Testis (tissue), 2 donors: ENCODE measurements at regions not wholly inside any gene's neighbourhood (a gene's known extent, or its start where the extent isn't known, plus 50 kb on each side); places are given as distances from the start of the nearest gene placed in this dataset.

Experiments
- POLR2A ChIP-seq: fragments of 450-650 bp; IDR thresholded peaks from one replicate; pipeline ENCODE4 v1.6.1; 2017; ENCODE audit warnings: antibody characterized with exemption, mild to moderate bottlenecking, moderate library complexity
- TF ChIP-seq, protein P1 (sequence below), 3 experiments: fragments of 450-650 bp in 2 of 3; fragments of 200-600 bp in 1 of 3; sonication (generic) in 1 of 3; IDR thresholded peaks; one replicate each; pipeline ENCODE4 v1.5.1; 2016 to 2019; ENCODE audit warnings: antibody characterized with exemption in 3 of 3, mild to moderate bottlenecking in 2 of 3, moderate library complexity in 1 of 3

DNA sequence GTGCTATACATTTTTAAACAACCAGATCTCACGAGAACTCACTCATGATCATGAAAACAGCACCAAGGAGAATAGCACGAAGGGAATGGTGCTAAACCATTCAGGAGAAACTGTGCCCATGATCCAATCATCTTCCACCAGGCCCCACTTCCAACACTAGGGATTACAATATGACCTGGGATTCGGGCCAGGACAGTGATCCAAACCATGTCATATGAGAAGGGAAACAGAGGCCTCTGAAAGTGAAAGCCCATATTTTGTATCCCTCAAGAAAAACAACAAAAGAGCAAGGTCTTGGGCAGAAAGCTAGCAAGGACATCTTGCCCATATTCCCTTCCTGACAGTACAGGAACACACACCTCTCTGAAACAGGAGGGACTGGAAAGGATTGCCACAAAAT is 163.9 kb upstream of the VASH1 start:
- no peak for TF ChIP-seq POLR2A
- TF ChIP-seq, protein P1, sequence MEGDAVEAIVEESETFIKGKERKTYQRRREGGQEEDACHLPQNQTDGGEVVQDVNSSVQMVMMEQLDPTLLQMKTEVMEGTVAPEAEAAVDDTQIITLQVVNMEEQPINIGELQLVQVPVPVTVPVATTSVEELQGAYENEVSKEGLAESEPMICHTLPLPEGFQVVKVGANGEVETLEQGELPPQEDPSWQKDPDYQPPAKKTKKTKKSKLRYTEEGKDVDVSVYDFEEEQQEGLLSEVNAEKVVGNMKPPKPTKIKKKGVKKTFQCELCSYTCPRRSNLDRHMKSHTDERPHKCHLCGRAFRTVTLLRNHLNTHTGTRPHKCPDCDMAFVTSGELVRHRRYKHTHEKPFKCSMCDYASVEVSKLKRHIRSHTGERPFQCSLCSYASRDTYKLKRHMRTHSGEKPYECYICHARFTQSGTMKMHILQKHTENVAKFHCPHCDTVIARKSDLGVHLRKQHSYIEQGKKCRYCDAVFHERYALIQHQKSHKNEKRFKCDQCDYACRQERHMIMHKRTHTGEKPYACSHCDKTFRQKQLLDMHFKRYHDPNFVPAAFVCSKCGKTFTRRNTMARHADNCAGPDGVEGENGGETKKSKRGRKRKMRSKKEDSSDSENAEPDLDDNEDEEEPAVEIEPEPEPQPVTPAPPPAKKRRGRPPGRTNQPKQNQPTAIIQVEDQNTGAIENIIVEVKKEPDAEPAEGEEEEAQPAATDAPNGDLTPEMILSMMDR (IDR thresholded peaks at IDR 0.05): no peak
